Karpas-422 (cell line): ENCODE measurements at regions not wholly inside any gene's neighbourhood (a gene's known extent, or its start where the extent isn't known, plus 50 kb on each side); places are given as distances from the start of the nearest gene placed in this dataset.

Experiments
- DNase-seq: peaks from one replicate; pipeline ENCODE4 v3.0.0-alpha.2; 2015
- H2AFZ ChIP-seq: fragments of 200-600 bp; sonication (generic); 2 replicates; pipeline ENCODE4 v1.6.1; 2014; ENCODE audit warnings: antibody characterized with exemption, low read length, mixed read lengths
- H3K27ac ChIP-seq: fragments of 200-600 bp; sonication (generic); 2 replicates; pipeline ENCODE4 v1.5.1; 2014; ENCODE audit warnings: mild to moderate bottlenecking, low read length, moderate library complexity
- H3K27me3 ChIP-seq: fragments of 200-600 bp; sonication (generic); 2 replicates; pipeline ENCODE4 v1.6.1; 2014; ENCODE audit warnings: low read length, mixed read lengths
- H3K36me3 ChIP-seq: fragments of 200-600 bp; sonication (generic); 2 replicates; pipeline ENCODE4 v1.6.1; 2014; ENCODE audit warnings: low read length, mixed read lengths; ENCODE audit not compliant: insufficient read depth
- H3K4me1 ChIP-seq: fragments of 200-600 bp; sonication (generic); 2 replicates; pipeline ENCODE4 v1.6.1; 2014; ENCODE audit warnings: mild to moderate bottlenecking, low read length, mixed read lengths
- H3K4me2 ChIP-seq: fragments of 200-600 bp; sonication (generic); 2 replicates; pipeline ENCODE4 v1.6.1; 2014; ENCODE audit warnings: low read length, low read depth, mild to moderate bottlenecking; ENCODE audit not compliant: poor library complexity, severe bottlenecking
- H3K4me3 ChIP-seq: fragments of 200-600 bp; sonication (generic); 2 replicates; pipeline ENCODE4 v1.5.1; 2014; ENCODE audit warnings: mild to moderate bottlenecking, antibody characterized with exemption, low read length, mixed read lengths
- H3K79me2 ChIP-seq: fragments of 200-600 bp; sonication (generic); 2 replicates; pipeline ENCODE4 v1.6.1; 2014; ENCODE audit warnings: mild to moderate bottlenecking, low read length, mixed read lengths
- H3K9ac ChIP-seq: fragments of 200-600 bp; sonication (generic); 2 replicates; pipeline ENCODE4 v1.6.0; 2014; ENCODE audit warnings: low read length
- H3K9me2 ChIP-seq: fragments of 200-600 bp; sonication (generic), shearing (Covaris generic); replicated peaks from 2 replicates; pipeline ENCODE4 v1.6.0; 2014; ENCODE audit warnings: mild to moderate bottlenecking, low read length, moderate library complexity; ENCODE audit not compliant: insufficient read depth
- H3K9me3 ChIP-seq: fragments of 300-700, 200-600 bp; sonication (generic); 2 replicates; pipeline ENCODE4 v1.6.1; 2014; ENCODE audit warnings: low read length, mixed read lengths
- H4K20me1 ChIP-seq: fragments of 200-600 bp; sonication (generic); 2 replicates; pipeline ENCODE4 v1.6.1; 2014; ENCODE audit warnings: mild to moderate bottlenecking, antibody characterized with exemption, low read length, low read depth; ENCODE audit not compliant: insufficient read depth

GRCh38 chr2:236665101-236665500 is 95.5 kb downstream of the ACKR3 start:
- no peak overlapping the region for H3K4me3 ChIP-seq
- H2AFZ ChIP-seq = no peak overlapping the region
- H3K9ac ChIP-seq = no peak overlapping the region
- H4K20me1 ChIP-seq = no peaks in the 10 kb centered on the region
- no peaks in the 10 kb centered on the region for H3K9me3 ChIP-seq
- H3K79me2 ChIP-seq = no peaks in the 10 kb centered on the region
- no peak overlapping the region for H3K27ac ChIP-seq
- no peaks in the 10 kb centered on the region for H3K27me3 ChIP-seq
- H3K9me2 ChIP-seq = no peaks in the 10 kb centered on the region
- DNase-seq = no peak
- no peaks in the 10 kb centered on the region for H3K36me3 ChIP-seq
- H3K4me1 ChIP-seq = no peaks in the 10 kb centered on the region
- H3K4me2 ChIP-seq = no peak overlapping the region

DNA sequence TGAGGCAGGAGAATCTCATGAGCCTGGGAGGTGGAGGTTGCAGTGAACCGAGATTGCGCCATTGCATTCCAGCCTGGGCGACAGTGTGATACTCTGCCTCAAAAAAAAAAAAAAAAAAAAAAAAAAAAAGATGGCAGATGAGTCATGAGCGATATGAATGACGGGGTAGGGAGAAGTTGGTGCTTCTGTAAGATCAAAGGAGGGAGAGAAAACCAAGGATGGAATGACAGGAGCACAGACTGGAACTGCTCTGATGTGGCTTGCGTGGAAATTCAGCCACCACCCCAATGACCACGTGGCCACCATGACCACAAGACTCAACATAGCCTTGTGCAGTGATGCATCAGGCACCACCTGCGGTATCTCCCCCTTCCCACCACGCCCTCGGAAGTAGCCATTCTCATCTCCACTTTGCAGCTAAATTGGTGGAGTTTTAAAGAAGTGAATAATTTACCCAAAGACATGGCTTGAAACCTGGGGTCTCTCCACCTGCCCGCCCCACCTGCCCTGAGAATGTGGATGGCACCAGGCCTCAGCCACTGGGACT is 96.0 kb downstream of the ACKR3 start:
- Histone ChIP-seq H3K9ac (no peak overlapping the region), H3K36me3 (no peaks in the 10 kb centered on the region), H3K27me3 (no peaks in the 10 kb centered on the region), H3K4me3 (no peak overlapping the region), H3K9me3 (no peaks in the 10 kb centered on the region), H3K4me2 (no peak overlapping the region), H3K4me1 (no peaks in the 10 kb centered on the region), H3K79me2 (no peaks in the 10 kb centered on the region), H4K20me1 (no peaks in the 10 kb centered on the region), H3K27ac (no peak overlapping the region), H2AFZ (no peak overlapping the region), H3K9me2 (no peaks in the 10 kb centered on the region)
- no peak for DNase-seq

GRCh38 chr2:236666646-236667204 is 97.1 kb downstream of the ACKR3 start:
- Histone ChIP-seq H3K9ac (no peak overlapping the region), H3K36me3 (no peaks in the 10 kb centered on the region), H2AFZ (no peak overlapping the region), H3K27me3 (no peaks in the 10 kb centered on the region), H3K9me2 (no peaks in the 10 kb centered on the region), H3K27ac (no peak overlapping the region), H4K20me1 (no peaks in the 10 kb centered on the region), H3K4me1 (no peaks in the 10 kb centered on the region), H3K9me3 (no peaks in the 10 kb centered on the region), H3K4me3 (no peak overlapping the region), H3K4me2 (no peak overlapping the region), H3K79me2 (no peaks in the 10 kb centered on the region)
- DNase-seq = no peak

DNA sequence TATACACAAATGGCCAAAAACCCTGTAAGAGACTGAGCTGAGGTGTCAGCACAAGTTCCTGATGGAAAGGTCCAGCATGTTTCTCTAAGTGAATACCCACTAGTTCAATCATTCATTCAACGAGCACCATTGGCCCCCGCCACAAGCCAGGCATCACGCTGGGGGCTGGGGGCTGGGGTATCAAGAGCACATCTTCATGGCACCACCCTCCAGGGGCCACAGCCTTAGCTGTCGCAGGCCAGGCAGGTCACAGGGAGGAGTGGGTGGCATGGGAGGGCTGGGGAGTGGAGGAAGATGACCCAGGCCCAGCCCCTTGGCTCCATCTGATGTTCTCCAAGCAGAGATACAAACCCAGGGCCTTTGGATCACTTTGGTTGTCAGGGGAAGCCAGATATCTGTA is 97.9 kb downstream of the ACKR3 start:
- no peaks in the 10 kb centered on the region for H3K9me2 ChIP-seq
- no peaks in the 10 kb centered on the region for H4K20me1 ChIP-seq
- H3K4me3 ChIP-seq = no peak overlapping the region
- no peaks in the 10 kb centered on the region for H3K9me3 ChIP-seq
- H2AFZ ChIP-seq = no peak overlapping the region
- DNase-seq = no peak
- no peak overlapping the region for H3K4me2 ChIP-seq
- no peaks in the 10 kb centered on the region for H3K79me2 ChIP-seq
- no peaks in the 10 kb centered on the region for H3K4me1 ChIP-seq
- H3K27me3 ChIP-seq = no peaks in the 10 kb centered on the region
- no peak overlapping the region for H3K9ac ChIP-seq
- H3K36me3 ChIP-seq = no peaks in the 10 kb centered on the region
- no peak overlapping the region for H3K27ac ChIP-seq

DNA sequence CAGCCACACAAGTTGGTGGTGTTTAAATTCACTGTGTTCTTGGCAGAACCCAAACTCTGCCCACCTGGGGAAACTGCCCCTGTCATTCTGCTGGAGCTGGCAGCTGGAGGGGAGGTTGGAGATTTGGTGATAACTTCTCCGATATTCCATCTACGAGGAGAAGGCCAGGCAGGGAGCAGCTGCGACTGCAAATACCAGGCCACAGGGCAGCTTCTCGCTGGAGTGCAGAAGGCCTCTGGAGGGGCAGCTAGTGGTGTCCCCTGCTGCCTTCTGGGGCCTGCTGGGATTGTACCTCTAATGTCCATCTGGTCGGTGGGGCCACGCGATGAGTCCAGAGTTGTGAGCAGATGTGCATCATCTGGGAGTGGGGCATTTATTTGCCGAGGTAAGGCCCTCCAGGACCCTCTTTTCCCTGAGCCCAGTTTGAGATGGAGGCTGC is 98.9 kb downstream of the ACKR3 start:
- DNase-seq = no peak
- Histone ChIP-seq H3K79me2 (no peaks in the 10 kb centered on the region), H3K4me2 (no peak overlapping the region), H3K4me1 (no peaks in the 10 kb centered on the region), H4K20me1 (no peaks in the 10 kb centered on the region), H3K4me3 (no peak overlapping the region), H3K9me2 (no peaks in the 10 kb centered on the region), H3K27me3 (no peaks in the 10 kb centered on the region), H3K36me3 (no peaks in the 10 kb centered on the region), H3K27ac (no peak overlapping the region), H2AFZ (no peak overlapping the region), H3K9ac (no peak overlapping the region), H3K9me3 (no peaks in the 10 kb centered on the region)

- no peak overlapping the region for H3K4me3 ChIP-seq
- no peak overlapping the region for H3K4me2 ChIP-seq
- H3K9me3 ChIP-seq = no peaks in the 10 kb centered on the region
- H3K27ac ChIP-seq = no peak overlapping the region
- no peaks in the 10 kb centered on the region for H3K9me2 ChIP-seq
- no peak overlapping the region for H2AFZ ChIP-seq
- H3K79me2 ChIP-seq = no peaks in the 10 kb centered on the region
- no peaks in the 10 kb centered on the region for H3K36me3 ChIP-seq
- no peaks in the 10 kb centered on the region for H3K4me1 ChIP-seq
- no peaks in the 10 kb centered on the region for H4K20me1 ChIP-seq
- DNase-seq = no peak
- H3K9ac ChIP-seq = no peak overlapping the region
- no peaks in the 10 kb centered on the region for H3K27me3 ChIP-seq
Observed at GRCh38 chr2:236670235-236670620, 100.6 kb downstream of the ACKR3 start.

- H2AFZ ChIP-seq = no peak overlapping the region
- no peaks in the 10 kb centered on the region for H3K9me3 ChIP-seq
- H3K9ac ChIP-seq = no peak overlapping the region
- no peak for DNase-seq
- H3K79me2 ChIP-seq = no peaks in the 10 kb centered on the region
- H3K4me2 ChIP-seq = no peak overlapping the region
- no peaks in the 10 kb centered on the region for H3K9me2 ChIP-seq
- H3K27me3 ChIP-seq = no peaks in the 10 kb centered on the region
- no peaks in the 10 kb centered on the region for H4K20me1 ChIP-seq
- H3K36me3 ChIP-seq = no peaks in the 10 kb centered on the region
- no peaks in the 10 kb centered on the region for H3K4me1 ChIP-seq
- H3K4me3 ChIP-seq = no peak overlapping the region
- no peak overlapping the region for H3K27ac ChIP-seq
Observed at GRCh38 chr2:236671896-236672562, 102.4 kb downstream of the ACKR3 start.

DNA sequence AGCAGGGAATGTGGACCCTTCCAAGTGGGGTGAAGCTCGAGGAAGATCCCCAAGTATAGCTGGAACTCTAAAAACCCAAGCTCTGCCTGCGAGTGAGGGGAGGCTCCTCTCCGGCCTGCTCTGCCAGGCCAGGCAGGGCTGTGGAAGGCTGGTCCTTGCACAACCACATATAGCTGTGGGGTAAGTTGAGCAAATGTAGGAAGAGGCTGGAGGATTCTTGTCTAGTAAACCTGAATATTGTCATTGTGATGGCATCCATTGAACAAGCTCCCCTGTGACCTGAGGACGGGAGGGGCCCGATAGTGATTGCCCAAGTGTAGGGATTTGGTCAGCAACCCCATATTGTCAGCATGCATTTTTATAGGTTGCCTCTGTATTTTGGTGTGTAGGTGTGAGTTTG is 103.0 kb downstream of the ACKR3 start:
- Histone ChIP-seq H3K9me2 (no peaks in the 10 kb centered on the region), H3K36me3 (no peaks in the 10 kb centered on the region), H3K27me3 (no peaks in the 10 kb centered on the region), H2AFZ (no peak overlapping the region), H3K27ac (no peak overlapping the region), H3K4me1 (no peaks in the 10 kb centered on the region), H3K9ac (no peak overlapping the region), H3K9me3 (no peaks in the 10 kb centered on the region), H3K4me3 (no peak overlapping the region), H4K20me1 (no peaks in the 10 kb centered on the region), H3K4me2 (no peak overlapping the region), H3K79me2 (no peaks in the 10 kb centered on the region)
- no peak for DNase-seq
